Thyroid gland (tissue), 4 donors: ENCODE measurements at regions not wholly inside any gene's neighbourhood (a gene's known extent, or its start where the extent isn't known, plus 50 kb on each side); places are given as distances from the start of the nearest gene placed in this dataset.

Experiments used
- POLR2A ChIP-seq, 2 donors: fragments of 450-650 bp; IDR thresholded peaks; one replicate each; pipeline ENCODE4 v1.6.1; 2017; ENCODE audit warnings: antibody characterized with exemption in 2 of 2, mild to moderate bottlenecking in 2 of 2, moderate library complexity in 1 of 2
- TF ChIP-seq, protein P1 (sequence below), 6 experiments: fragments of 200-600 bp in 3 of 6; fragments of 450-650 bp in 3 of 6; sonication (generic) in 3 of 6; IDR thresholded peaks; one replicate each; pipeline ENCODE4 v1.5.1; 2016 to 2019; ENCODE audit warnings: antibody characterized with exemption in 6 of 6, mild to moderate bottlenecking in 2 of 6, inconsistent platforms in 1 of 6, moderate library complexity in 1 of 6

DNA sequence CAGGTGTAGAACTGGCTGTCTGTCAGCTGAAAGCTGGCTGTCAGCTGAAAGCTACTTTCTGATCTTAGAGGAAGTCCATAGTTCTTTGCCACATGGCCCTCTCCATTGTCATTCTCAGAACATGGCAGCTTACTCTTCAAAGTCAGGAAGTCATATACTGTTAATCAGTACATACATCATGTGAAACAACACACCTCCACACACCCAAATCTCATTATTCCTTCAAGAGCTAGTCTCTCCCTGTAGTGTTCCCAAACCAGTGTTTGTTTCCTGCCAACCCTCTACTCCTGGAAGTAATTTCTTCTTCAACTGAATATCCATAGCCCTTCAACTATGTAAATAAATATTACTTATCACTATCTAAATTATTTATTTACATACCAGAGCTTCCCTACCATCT is 58.9 kb downstream of the OR5AK2 start:
- TF ChIP-seq, protein P1, sequence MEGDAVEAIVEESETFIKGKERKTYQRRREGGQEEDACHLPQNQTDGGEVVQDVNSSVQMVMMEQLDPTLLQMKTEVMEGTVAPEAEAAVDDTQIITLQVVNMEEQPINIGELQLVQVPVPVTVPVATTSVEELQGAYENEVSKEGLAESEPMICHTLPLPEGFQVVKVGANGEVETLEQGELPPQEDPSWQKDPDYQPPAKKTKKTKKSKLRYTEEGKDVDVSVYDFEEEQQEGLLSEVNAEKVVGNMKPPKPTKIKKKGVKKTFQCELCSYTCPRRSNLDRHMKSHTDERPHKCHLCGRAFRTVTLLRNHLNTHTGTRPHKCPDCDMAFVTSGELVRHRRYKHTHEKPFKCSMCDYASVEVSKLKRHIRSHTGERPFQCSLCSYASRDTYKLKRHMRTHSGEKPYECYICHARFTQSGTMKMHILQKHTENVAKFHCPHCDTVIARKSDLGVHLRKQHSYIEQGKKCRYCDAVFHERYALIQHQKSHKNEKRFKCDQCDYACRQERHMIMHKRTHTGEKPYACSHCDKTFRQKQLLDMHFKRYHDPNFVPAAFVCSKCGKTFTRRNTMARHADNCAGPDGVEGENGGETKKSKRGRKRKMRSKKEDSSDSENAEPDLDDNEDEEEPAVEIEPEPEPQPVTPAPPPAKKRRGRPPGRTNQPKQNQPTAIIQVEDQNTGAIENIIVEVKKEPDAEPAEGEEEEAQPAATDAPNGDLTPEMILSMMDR (IDR thresholded peaks at IDR 0.05): no peak
- TF ChIP-seq POLR2A (IDR thresholded peaks at IDR 0.05): no peak
